GM13976 (cell line): ENCODE measurements at regions not wholly inside any gene's neighbourhood (a gene's known extent, or its start where the extent isn't known, plus 50 kb on each side); places are given as distances from the start of the nearest gene placed in this dataset.

ENCODE experiments used
- DNase-seq: peaks from one replicate; pipeline ENCODE4 v3.0.0; 2012; ENCODE audit warnings: low spot score
- CTCF ChIP-seq: IDR thresholded peaks from 2 replicates; pipeline ENCODE4 v1.5.1; 2012; ENCODE audit warnings: borderline replicate concordance, mild to moderate bottlenecking; ENCODE audit not compliant: insufficient read depth; ENCODE audit errors: extremely low read depth, missing control alignments, control extremely low read depth
- in situ Hi-C: fragments of 300-500 bp; cut with MboI; formaldehyde crosslinking; loops from one replicate; pipeline ENCODE4 v1.12.0; 2022; ENCODE audit warnings: low sequenced_read_pairs, mixed read lengths, inconsistent platforms; ENCODE audit not compliant: unreplicated experiment

GRCh38 chr3:113141543-113141942 is 69.8 kb upstream of the BOC start:
- no peak for DNase-seq
- no peak for TF ChIP-seq CTCF
- in situ Hi-C loops, result no loop called here

GRCh38 chr3:113142476-113142875 is 68.9 kb upstream of the BOC start:
- in situ Hi-C loops, result no loop called here
- TF ChIP-seq CTCF, result no peak
- DNase-seq, result no peak

- in situ Hi-C loops, result no loop called here
- DNase-seq, result no peak
- no peak for TF ChIP-seq CTCF
These were observed 68.0 kb upstream of the BOC start for GRCh38 chr3:113143353-113143752.

- in situ Hi-C loops, result no loop called here
- no peak for TF ChIP-seq CTCF
- DNase-seq, result no peak
These were observed 63.6 kb upstream of the BOC start for GRCh38 chr3:113147681-113148261.

GRCh38 chr3:113148284-113148683 is 63.1 kb upstream of the BOC start:
- TF ChIP-seq CTCF, result no peak
- no peak for DNase-seq
- in situ Hi-C loops, result no loop called here

GRCh38 chr3:113150250-113150649 is 61.1 kb upstream of the BOC start:
- in situ Hi-C loops, result no loop called here

More at GRCh38 chr3:113150250-113150649, 61.1 kb upstream of the BOC start:
- TF ChIP-seq CTCF, result no peak
- no peak for DNase-seq
